Renal cortex interstitium (tissue), 11 donors: ENCODE measurements at regions not wholly inside any gene's neighbourhood (a gene's known extent, or its start where the extent isn't known, plus 50 kb on each side); places are given as distances from the start of the nearest gene placed in this dataset.
"Not testable (repeated sequence)": the region's sequence is repeated elsewhere in the genome, so short reads cannot be mapped to it uniquely, and the experiment has no call there.

Source experiments
- DNase-seq, 11 donors: peaks; one replicate each; pipeline ENCODE4 v3.0.0-alpha.2; 2013; ENCODE audit warnings: low read depth in 9 of 11, low spot score in 4 of 11; ENCODE audit errors: extremely low read depth in 1 of 11

- DNase-seq: no peak
These were observed 465.8 kb downstream of the FRK start for GRCh38 chr6:115594891-115595290.

GRCh38 chr6:115592025-115592424, 468.7 kb downstream of the FRK start:
- DNase-seq: no peak

GRCh38 chr6:115589072-115589471, 471.6 kb downstream of the FRK start:
- not testable (repeated sequence) for DNase-seq

GRCh38 chr6:115583290-115583689, 477.4 kb downstream of the FRK start:
- DNase-seq: peak in 3 of 11 donors; percentile 1 to 5 (median 4)

GRCh38 chr6:115582386-115582785, 478.3 kb downstream of the FRK start:
- no peak for DNase-seq

GRCh38 chr6:115579565-115579964, 481.1 kb downstream of the FRK start:
- DNase-seq: not testable (repeated sequence)

GRCh38 chr6:115577270-115577669, 483.4 kb downstream of the FRK start:
- no peak for DNase-seq

- DNase-seq: no peak
These were observed 485.4 kb downstream of the FRK start for GRCh38 chr6:115575285-115575684.

- no peak for DNase-seq
These were observed 486.8 kb downstream of the FRK start for GRCh38 chr6:115573861-115574260.

- DNase-seq: no peak
These were observed 490.4 kb downstream of the FRK start for GRCh38 chr6:115570331-115570730.

- DNase-seq: no peak
These were observed 506.6 kb downstream of the FRK start for GRCh38 chr6:115554060-115554459.

GRCh38 chr6:115551527-115551926, 509.2 kb downstream of the FRK start:
- DNase-seq: no peak

- DNase-seq: no peak
These were observed 515.1 kb downstream of the FRK start for GRCh38 chr6:115545672-115545986.

- DNase-seq: no peak
These were observed 515.7 kb downstream of the FRK start for GRCh38 chr6:115544765-115545671.

- no peak for DNase-seq
These were observed 520.4 kb downstream of the FRK start for GRCh38 chr6:115540077-115540869.

- DNase-seq: no peak
These were observed 521.2 kb downstream of the FRK start for GRCh38 chr6:115539531-115539930.

GRCh38 chr6:115524821-115525220, 535.9 kb downstream of the FRK start:
- DNase-seq: no peak

- DNase-seq: not testable (repeated sequence)
These were observed 538.9 kb downstream of the FRK start for GRCh38 chr6:115521747-115522146.

GRCh38 chr6:115514656-115515055, 546.0 kb downstream of the FRK start:
- DNase-seq: no peak

- DNase-seq: no peak
These were observed 547.8 kb downstream of the FRK start for GRCh38 chr6:115512923-115513322.
